ENCODE measurements at regions not wholly inside any gene's neighbourhood (a gene's known extent, or its start where the extent isn't known, plus 50 kb on each side); places are given as distances from the start of the nearest gene placed in this dataset.

DNA sequence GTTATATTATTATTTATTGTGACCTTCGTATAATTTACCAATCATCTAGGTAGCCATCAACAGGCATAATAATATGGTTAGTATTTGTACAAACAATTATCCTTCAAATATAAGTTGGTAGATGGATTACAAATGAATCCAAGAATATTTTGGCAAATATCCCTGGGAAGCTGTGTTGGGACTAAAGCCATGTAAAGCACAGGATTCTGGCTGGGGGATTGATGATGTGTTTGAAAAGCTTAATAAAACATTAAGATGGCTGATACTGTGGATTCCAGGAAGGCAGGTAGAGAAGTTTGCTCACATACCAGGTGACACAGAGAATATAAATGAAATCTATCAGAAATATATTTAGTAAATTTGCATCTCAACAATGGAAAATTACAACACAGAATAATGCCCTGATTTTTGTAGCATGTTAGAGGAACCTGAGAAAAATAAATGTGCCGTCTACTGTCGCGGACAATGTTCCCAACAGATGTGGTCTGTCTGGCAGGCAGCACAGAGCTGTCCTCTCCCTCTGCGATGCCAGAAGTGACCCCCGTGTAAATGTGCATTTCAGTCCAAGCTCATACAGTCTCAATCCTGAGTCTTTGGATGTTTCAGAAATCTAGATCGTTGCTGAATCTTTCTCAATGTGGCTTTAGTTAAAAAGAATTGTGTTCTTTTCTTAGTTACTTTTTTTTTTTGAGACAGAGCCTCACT lies 125.0 kb downstream of the TEX36 start:
- TF ChIP-seq EZH2 (IDR thresholded peaks at IDR 0.05) (no peak), EZH2phosphoT487 (IDR thresholded peaks at IDR 0.05) (no peak)
- TF ChIP-seq, protein P1, sequence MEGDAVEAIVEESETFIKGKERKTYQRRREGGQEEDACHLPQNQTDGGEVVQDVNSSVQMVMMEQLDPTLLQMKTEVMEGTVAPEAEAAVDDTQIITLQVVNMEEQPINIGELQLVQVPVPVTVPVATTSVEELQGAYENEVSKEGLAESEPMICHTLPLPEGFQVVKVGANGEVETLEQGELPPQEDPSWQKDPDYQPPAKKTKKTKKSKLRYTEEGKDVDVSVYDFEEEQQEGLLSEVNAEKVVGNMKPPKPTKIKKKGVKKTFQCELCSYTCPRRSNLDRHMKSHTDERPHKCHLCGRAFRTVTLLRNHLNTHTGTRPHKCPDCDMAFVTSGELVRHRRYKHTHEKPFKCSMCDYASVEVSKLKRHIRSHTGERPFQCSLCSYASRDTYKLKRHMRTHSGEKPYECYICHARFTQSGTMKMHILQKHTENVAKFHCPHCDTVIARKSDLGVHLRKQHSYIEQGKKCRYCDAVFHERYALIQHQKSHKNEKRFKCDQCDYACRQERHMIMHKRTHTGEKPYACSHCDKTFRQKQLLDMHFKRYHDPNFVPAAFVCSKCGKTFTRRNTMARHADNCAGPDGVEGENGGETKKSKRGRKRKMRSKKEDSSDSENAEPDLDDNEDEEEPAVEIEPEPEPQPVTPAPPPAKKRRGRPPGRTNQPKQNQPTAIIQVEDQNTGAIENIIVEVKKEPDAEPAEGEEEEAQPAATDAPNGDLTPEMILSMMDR (IDR thresholded peaks at IDR 0.05), result no peak

Measured in neural progenitor cell (in vitro differentiated cells).